NCI-H1417 (cell line): ENCODE measurements at regions not wholly inside any gene's neighbourhood (a gene's known extent, or its start where the extent isn't known, plus 50 kb on each side); places are given as distances from the start of the nearest gene placed in this dataset.
"Not testable (repeated sequence)": the region's sequence is repeated elsewhere in the genome, so short reads cannot be mapped to it uniquely, and the experiment has no call there.

ENCODE experiments used
- DNase-seq, 3 experiments: peaks; one replicate each; lab custom pipeline; 2025; lab: John Stamatoyannopoulos, UW

DNA sequence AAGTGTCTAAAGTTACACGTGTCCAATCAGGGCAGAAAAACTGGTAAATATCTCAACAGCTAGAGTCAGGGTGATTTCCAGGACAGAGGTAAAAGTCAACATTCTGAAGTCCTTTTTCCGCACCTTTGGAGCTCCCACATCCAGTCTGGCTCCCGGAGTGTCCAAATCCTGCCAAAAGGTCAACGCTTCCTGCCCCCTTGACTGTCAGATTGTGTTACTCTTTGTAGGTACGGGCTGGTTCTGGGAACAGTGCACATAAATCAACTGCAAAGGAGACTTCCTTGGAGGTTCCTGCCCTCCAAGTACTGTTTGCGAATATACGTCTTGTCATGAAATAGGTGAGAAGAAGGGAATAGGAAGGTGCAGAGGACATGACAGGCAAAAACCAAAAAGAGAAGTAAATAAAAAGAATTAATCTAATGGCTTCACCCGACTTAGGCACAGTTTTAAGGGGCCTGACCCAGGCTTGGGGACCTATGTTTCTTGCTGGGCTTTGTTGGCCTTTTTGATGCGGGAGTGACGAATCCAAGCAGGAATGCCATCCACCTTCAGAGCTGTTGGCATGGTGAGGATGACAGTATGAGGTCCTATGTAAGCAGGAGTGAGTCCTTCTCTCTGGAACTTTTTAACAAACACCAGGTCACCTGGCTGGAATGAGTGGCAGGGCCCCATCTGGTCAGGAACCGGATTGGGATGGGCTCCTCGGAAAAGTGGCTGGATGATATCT, 155.4 kb downstream of the TRIM27 start:
- DNase-seq, result no peak

DNA sequence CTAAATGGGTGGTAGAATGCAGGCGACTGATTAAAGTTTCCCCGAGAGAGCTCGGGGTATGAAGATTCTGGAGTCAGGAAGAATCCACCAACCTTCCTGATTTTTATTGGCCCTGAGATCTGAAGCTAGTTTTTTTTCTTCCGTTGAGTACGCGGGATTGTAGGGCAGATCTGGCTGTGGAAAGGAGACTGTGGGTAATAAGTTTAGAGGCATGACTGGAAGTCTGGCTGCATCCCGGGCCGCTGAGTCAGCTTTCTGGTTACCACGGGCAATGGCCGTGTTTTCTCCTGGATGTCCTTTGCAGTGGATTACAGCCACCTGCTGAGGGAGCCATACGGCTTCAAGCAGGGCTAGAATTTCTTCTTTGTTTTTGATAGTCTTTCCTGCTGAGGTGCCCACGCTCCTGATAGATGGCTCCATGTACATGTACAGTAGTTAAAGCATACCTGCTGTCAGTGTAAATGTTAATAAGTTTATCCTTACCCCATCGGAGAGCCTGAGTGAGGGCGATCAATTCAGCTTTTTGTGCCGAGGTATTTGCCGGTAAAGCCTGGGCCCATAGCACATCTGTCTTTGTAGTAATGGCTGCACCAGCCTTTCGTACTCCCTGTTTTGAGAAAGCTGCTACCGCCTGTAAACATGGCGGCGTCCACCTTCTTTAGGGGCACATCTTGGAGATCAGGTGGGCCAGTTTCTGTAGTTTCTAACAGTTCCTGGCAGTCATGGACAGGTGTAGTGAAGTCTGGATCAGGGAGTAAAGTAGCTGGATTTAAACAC, 154.0 kb downstream of the TRIM27 start:
- peak in 1 of 3 experiments; percentile 7 for DNase-seq

DNA sequence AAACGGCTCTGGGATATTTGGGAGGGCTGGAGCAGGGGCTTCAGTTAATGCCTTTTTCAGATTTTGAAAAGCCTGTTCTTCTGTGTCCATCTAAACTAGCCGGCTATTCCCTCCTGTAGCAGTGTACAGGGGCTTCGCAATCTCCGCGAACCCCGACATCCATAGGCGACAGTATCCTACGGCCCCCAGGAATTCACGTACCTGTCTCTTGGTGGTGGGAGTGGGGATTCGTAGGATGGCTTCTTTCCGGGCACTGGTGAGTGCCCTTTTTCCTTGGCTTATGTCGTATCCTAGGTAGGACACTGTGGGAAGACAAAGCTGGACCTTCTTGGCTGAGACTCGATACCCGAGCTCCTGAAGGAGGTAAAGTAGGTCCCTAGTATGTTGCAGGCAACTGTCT, 153.1 kb downstream of the TRIM27 start:
- DNase-seq, result no peak

DNA sequence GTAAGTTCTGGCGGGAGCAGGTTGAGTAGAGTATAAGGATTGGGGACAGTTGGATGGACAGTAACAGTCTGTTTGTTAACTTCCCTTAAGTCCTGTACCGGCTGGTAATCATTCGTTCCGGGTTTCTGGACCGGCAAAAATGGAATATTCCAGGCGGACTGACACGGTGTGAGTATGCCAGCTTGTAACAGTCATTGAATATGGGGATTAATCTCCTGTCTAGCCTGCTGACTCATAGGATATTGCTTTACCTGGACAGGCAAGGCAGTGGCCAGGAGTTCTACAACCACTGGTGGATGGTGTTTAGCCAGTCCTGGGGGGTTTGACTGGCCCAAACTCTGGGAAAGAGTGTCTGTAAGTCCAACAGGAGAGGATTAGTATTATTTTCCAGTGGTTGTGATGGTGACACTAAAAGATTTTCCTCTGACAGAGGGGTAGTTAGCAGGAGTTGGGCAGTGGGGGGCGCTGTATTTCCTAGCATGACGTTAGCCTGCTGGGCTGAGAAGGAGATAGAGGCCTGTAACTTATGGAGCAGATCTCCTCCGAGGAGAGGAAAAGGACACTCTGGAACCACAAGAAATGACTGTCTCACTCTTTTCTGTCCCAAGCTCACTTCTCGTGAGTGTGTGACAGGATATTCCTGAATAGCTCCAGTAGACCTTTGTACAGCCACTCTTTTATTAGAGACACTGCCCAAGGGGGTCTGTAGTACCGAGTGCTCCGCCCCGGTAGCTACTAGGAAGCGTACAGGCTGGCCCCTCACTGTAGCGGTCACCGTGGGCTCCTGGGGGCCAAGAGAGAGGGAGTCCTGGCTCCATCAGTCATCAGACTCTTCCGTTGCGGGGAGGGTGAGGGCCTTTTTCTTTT, 152.2 kb downstream of the TRIM27 start:
- DNase-seq, result no peak

DNA sequence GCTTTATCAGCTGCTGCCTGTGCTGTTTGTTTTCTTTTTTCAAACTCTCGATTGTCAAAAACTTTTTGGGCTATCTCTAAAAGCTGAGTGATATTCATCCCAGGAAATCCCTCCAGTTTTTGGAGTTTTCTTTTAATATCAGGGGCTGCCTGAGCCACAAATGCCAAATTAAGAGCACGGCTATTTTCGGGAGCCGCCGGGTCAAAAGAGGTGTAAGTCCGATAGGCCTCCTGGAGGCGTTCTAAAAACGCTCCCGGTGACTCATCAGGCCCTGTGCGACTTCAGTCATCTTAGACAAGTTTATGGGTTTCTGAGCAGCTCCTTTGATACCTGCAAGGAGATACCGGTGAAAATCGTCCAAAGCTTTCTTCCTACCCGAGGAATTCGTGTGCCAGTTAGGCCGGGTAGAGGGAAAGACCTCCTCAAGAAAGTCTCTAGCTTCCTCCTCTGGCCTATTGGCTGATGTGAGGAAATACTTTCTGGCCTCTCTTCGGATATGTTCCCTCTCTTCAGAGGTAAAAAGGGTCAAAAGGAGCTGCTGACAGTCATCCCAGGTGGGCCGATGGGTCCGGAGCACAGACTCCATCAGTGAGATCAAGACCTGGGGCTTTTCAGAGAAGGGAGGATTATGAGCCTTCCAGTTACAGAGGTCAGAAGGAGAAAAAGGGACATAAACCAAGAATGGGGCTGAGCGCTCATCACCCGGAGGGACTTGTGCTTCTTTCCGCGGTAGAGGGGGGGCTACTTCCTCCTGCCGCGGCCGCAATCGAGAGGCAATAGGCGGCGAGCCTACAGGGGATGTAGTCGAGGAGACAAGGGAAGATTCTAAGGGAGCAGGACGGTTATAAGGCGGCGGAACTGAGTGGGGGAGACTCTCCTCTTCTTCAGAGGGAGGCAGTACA, 151.1 kb downstream of the TRIM27 start:
- DNase-seq, result no peak

DNA sequence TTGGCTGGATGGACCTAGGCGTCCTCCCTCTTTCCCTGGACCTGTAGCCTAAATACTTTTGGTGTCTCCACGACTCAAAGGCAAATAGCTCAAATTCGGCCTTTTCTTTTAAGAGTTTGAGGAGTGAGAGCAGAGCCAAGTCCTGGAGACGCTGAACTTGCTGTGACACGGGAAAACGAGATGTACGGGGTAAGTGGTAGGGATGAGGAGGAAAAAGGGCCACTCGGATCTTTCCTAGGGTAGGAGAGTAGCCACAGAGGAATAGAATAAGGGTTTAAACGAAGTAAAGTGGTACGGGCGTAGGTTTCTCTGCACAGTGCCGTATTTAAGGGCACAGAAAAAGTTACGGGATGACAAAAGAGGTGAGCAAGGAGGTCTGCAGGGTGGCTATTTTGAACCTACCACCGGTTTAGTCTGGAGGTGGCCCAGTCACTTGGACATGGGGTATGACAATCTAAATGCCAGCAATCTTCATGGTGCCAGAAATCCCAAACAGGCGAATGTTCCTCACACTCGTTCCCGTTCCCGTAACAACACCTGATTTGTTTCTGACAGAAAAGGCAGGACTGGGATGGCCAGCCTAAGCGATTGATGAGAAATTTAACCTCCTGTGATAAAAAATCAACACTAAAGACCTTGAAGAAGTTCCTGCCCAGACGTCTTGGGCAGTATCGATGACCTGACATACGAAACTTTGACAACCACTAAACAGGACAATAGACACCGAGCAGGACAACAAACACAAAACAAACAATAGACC, 149.3 kb downstream of the TRIM27 start:
- no peak for DNase-seq

DNA sequence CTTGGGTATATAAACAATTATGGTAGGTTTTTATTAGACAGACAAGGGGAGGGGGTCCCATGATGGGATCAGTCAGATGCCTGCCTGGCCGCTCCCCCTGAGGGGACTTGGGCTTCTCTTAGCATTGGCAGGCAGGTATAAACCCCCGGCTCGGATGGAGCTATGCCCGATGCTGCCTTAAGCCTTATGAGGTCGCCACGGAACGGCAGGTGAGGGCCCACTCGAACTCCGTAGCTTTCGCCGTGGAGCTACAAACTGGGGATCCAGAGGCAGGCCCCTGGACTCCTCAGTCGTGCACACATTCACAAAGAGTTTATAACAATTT, 148.8 kb downstream of the TRIM27 start:
- DNase-seq, result no peak

DNA sequence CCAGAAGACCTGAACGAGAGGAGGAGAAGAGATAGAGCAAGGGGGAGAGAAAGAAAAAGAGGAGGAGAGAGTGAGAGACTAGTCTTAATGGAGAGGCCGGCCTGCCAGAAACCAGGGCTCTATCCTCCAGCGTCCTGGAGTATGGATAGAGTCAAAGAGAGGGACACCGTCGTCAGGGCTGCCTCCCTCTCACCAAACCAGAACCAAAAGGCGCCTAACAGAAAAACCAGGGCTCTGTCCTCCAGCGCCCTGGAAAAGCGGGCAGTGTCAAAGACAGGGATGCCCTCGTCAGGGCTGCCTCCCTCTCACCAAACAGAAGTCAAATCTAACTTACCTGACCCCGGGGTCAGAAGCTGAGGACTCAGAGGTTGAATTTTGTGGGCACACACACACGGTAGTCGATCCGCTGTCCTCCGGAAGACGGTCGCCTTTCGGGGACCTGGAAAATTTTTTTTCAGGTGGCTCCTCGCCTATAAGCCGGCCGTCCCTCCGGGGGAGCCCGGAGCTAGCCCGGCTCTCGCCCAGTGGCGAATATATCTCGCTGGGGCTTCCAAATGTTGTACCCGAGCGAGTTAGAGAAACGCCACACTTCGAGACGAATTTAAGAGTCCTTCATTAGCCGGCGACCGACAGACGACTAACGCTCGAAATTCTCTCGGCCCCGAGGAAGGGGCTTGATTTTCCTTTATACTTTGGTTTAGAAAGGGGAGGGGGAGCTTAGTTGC, 148.2 kb downstream of the TRIM27 start:
- DNase-seq, result no peak

DNA sequence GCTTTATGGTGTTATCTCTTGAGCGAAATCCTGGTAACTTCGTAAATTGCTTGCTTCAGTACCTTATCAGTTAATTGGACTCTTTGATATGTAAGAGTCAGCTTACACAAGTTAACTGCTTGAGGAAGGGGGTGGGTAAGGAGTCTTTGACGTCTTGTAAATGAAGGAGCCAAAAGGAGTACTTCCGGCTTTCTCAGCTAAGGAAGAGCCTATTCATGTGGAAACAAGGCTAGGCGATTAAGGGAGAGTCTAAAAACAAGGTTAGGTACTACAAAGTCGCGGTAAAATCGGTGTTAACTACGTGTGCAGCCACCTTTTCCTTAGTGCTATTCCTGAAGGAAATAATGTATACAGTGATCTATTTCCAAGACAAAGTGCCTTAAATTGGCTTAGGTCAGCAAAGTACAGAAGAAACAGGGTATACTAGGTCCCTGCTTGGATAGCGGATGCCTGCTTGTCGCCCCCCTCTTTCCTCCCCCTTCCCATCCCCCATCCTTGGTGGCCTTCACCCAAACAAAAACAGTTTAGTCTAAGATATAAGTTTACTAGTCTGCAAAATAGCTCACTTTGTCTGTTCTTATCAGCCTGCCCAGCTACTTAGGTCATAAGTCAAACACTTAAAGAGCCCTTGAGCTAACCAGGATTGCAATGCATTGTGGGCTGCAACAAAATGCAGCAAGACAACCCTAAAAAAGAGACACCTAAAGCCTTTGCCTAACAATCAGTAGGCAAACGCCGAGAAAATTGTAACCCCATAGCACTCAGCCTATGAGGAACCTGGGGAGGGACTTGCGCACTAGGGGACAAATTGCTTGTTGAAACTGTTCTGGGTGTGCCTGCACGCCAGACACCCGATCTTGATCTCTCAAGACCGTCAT, 147.3 kb downstream of the TRIM27 start:
- DNase-seq, result no peak

DNA sequence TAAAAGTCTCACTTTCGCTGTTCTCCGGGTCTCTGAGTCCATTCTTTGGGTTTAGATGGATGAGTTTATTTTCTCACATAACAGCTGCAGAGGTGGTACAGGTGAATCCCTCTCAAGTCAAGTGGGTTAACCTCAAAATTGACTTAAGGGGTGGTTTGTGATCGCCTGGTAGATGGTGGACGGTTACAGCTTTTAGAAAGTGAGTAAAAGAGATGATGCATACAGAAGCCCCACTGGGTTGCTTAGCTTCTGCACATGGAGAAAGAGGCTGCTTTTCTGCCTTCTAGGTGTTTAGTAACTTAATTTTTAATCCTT, 146.7 kb downstream of the TRIM27 start:
- DNase-seq, result no peak

DNA sequence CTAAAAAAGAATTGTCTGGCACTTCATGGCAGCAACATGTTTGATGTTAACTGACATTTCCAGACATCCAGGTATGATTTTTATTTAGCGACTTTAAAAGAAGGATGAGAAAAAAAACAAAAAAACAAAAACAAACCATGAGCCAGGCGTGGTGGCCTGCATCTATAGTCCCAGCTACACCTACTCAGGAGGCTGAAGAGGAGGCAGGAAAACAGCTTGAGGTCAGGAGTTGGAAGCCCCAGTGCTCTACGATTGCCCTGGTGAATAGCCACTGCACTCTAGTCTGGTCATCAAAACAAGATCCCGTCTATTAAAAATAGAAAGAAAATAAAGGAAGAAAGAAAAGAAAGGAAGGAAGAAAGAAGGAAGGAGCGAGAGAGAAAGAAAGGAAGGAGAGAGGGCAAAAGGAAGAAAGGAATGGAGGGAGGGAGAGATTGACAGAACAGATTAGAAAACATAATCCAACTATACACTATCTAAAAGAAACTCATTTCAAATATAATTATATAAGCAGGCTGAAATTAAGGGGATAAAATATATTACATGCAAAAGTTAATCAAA, 141.6 kb downstream of the TRIM27 start:
- DNase-seq, result no peak

DNA sequence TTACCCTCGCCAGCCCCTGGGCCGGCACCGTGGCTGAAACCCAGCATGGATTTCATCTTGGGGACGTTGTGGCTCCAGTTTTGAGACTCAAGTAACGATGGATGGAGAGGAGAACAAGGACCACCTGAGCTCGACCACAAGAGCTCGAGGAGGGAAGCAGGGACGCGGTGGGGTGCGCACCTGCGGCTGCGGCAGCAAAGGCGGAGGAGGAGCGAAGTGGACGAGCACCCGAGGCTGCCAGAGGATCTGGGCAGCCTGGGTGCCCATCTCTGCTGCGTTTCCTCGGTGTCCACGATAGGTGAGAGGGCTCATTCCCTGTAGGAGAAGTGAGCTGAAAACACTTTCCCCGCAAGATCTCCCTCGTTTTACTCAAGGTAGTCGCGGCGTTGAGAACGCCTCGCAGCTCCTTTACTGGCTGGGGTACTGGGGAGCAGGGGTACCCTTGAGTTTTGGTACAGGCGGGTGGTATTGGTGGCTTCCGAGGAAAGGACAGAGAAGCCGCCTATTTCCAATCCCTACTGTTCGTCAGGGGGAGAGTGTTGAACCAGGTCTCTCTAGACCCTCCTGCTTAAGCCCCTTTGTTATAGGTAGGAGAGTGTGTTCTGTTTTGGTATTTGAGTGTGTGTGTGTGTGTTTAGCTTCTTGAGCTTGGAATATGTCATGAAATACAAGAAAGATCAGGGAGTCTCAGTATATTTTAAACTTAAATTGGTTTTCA, 137.7 kb downstream of the TRIM27 start:
- DNase-seq, result no peak

DNA sequence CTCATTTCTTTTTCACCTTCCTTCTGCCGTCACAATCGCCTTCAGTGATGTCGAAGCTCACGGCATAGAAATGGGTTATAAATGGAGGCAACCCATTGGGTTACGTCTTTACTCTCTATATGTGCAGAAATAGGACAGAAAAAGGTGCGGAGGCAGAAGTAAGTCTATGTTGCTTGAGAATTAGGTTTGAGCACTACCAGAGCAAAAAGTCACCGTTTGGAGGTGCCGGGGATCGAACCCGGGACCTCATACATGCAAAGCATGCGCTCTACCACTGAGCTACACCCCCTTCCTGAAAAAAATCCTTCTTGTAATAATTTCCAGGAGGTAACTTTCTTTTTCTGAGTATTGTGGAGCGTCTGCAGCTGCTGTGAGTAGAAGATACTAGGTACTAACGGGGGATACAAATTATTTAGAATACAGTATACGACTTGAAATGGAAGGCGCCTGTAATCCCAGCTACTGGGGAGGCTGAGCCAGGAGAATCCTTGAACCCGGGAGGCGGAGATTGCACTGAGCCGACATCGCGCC, 134.2 kb downstream of the TRIM27 start:
- DNase-seq, result peak in 1 of 3 experiments; percentile 7

DNA sequence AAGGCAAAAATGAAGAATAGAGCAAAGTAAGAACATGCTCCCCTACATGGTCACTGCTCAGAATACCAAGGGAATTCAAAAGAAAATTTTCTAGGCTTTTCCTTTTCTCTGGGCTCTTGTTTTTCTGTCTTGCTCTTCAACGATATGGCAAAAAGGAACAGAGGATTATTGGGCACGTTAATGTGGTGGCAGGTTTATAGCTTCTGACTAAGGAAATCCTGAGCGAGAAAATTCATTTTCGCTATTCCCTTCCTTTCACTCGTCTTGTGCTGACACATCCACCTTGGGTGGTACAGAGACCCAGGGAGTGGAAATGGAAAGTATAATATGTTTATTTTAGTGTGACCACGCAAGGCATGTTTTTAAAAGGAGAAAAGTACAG, 132.8 kb downstream of the TRIM27 start:
- no peak for DNase-seq

DNA sequence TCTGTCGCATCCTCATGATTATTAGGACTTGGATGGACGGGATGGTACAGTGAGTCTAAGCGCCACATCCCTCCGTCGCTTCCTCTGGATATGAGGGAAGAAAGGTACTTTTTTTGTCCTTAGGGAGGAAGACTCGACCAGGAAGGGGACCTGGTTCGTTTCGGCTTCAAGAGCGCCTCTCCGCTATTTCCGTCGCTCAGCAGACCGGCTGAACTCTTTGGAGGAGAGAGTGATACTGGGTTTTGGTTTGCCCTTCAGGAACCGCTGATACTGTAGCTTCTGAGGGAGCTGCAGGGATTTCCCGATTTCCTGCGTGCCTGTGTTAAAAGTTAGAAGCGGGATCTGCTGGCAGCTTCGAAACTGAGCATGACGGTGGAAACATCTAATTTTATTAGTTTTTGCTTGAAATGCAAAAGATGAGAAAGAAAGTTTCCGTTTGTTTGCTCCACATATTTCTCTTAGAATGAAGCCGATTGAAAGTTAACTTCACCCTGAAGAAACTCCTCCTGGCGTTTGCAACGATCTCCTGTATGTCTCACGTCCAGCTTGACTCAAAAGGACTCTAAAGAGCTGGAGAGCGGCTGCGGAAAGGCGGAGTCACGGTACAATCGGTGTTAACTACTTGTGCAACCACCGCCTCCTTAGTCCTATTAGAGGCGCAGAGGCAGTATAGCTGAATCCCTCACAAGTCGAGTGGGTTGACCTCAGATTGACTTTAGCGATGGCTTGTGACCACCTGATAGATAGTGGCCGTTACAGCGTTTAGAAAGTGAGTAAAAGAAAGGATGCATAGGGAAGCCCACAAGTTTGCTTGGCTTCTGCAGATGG, 129.4 kb downstream of the TRIM27 start:
- no peak for DNase-seq

DNA sequence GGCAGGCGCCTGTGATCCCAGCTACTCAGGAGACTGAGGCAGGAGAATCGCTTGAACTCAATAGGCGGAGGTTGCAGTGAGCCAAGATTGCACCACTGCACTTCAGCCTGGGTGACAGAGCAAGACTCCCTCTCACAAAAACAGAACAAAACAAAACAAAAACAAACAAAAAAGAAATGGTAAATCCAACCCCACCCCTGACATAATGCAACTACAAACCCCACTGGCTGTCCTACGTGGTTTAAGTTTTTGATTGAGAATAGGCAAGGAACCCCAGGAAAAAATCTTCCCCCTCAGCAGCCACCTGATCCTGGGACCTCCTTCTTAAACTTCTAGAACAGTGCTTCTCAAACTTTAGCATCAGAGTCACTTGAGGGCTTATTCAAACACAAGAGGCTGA, 123.1 kb downstream of the TRIM27 start:
- not testable (repeated sequence) for DNase-seq
